ENCODE measurements at regions not wholly inside any gene's neighbourhood (a gene's known extent, or its start where the extent isn't known, plus 50 kb on each side); places are given as distances from the start of the nearest gene placed in this dataset.

GRCh38 chr1:187629075-187629474, 800.3 kb downstream of the PLA2G4A start:
- no peak for TF ChIP-seq CTCF (IDR thresholded peaks at IDR 0.05; ENCODE audit: insufficient read depth, missing control alignments)
- DNase-seq (ENCODE audit: insufficient read length, low spot score) (no peak), FAIRE-seq (peak; percentile 97)

- DNase-seq (ENCODE audit: insufficient read length, low spot score) (no peak), FAIRE-seq (peak; percentile 88)
- TF ChIP-seq CTCF (IDR thresholded peaks at IDR 0.05; ENCODE audit: insufficient read depth, missing control alignments) = no peak
These were observed 802.1 kb downstream of the PLA2G4A start for GRCh38 chr1:187630653-187631380.

- FAIRE-seq (no peak), DNase-seq (ENCODE audit: insufficient read length, low spot score) (no peak)
- no peak for TF ChIP-seq CTCF (IDR thresholded peaks at IDR 0.05; ENCODE audit: insufficient read depth, missing control alignments)
These were observed 802.6 kb downstream of the PLA2G4A start for GRCh38 chr1:187631381-187631675.

GRCh38 chr1:187631984-187632383, 803.2 kb downstream of the PLA2G4A start:
- FAIRE-seq = no peak
- DNase-seq (ENCODE audit: insufficient read length, low spot score) = no peak
- no peak for TF ChIP-seq CTCF (IDR thresholded peaks at IDR 0.05; ENCODE audit: insufficient read depth, missing control alignments)

- FAIRE-seq (no peak), DNase-seq (ENCODE audit: insufficient read length, low spot score) (no peak)
- no peak for TF ChIP-seq CTCF (IDR thresholded peaks at IDR 0.05; ENCODE audit: insufficient read depth, missing control alignments)
These were observed 806.2 kb downstream of the PLA2G4A start for GRCh38 chr1:187634940-187635339.

GRCh38 chr1:187638733-187639434, 810.1 kb downstream of the PLA2G4A start:
- no peak for DNase-seq (ENCODE audit: insufficient read length, low spot score)
- no peak for TF ChIP-seq CTCF (IDR thresholded peaks at IDR 0.05; ENCODE audit: insufficient read depth, missing control alignments)
- FAIRE-seq = no peak

- no peak for TF ChIP-seq CTCF (IDR thresholded peaks at IDR 0.05; ENCODE audit: insufficient read depth, missing control alignments)
- FAIRE-seq (no peak), DNase-seq (ENCODE audit: insufficient read length, low spot score) (no peak)
These were observed 812.3 kb downstream of the PLA2G4A start for GRCh38 chr1:187641015-187641414.

Measured in D721Med (cell line).